MG63 (cell line): ENCODE measurements at regions not wholly inside any gene's neighbourhood (a gene's known extent, or its start where the extent isn't known, plus 50 kb on each side); places are given as distances from the start of the nearest gene placed in this dataset.

Experiments
- DNase-seq: peaks from one replicate; pipeline ENCODE4 v3.0.0-alpha.2; 2020
- H3K27me3 ChIP-seq: fragments of 250-450 bp; sonication (Bioruptor Pico); 2 replicates; pipeline ENCODE4 v1.5.1; 2020; ENCODE audit warnings: mild to moderate bottlenecking, moderate library complexity
- H3K36me3 ChIP-seq: fragments of 250-450 bp; sonication (Bioruptor Pico); 2 replicates; pipeline ENCODE4 v1.5.1; 2020; ENCODE audit warnings: mild to moderate bottlenecking, moderate library complexity
- H3K4me3 ChIP-seq: fragments of 250-450 bp; sonication (Bioruptor Pico); 2 replicates; pipeline ENCODE4 v1.5.1; 2020; ENCODE audit warnings: mild to moderate bottlenecking, moderate library complexity
- H3K9me3 ChIP-seq: fragments of 250-450 bp; sonication (Bioruptor Pico); 2 replicates; pipeline ENCODE4 v1.5.1; 2020; ENCODE audit warnings: mild to moderate bottlenecking, moderate library complexity

DNA sequence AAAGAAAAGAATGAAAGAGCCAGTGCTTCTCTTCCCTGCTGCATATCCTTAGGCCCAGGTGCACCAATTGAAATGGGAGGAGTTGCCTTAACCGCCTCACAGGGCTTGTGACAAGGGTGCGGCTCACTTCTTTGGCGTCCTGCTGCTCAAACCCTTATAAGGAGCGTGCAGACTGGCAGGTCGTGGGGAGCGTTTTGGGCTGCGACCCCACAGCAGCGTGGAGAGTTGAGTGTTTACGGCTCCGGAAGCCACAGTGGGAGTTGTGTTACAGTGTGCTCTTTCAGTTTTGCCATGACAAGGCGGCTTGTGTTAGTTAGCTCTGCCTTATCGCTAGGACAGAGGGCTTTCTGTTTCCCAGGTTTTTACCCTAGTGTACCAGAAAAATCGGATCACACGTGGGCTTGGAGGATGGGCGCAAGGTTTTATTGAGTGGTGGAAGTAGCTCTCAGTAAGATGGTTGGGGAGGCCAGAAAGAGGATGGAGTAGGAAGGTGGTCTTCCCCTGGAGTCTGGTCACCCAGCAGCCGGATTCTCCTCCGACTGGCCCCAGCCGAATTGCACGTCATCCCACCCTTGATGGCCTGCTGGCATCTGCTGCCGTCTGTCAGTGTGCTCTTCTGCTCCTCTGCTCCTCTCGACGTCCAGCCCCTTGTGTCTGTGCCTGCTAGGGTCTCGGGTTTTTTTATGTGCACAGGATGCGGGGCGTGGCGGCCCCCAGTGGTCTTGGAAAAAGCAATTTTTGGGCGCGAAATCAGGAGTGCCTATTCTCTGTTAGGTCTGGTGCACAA is 718.9 kb downstream of the ARAP2 start:
- H3K36me3 ChIP-seq = no peaks in the 10 kb centered on the region
- no peaks in the 10 kb centered on the region for H3K27me3 ChIP-seq
- DNase-seq = no peak
- no peak overlapping the region for H3K4me3 ChIP-seq
- no peaks in the 10 kb centered on the region for H3K9me3 ChIP-seq

DNA sequence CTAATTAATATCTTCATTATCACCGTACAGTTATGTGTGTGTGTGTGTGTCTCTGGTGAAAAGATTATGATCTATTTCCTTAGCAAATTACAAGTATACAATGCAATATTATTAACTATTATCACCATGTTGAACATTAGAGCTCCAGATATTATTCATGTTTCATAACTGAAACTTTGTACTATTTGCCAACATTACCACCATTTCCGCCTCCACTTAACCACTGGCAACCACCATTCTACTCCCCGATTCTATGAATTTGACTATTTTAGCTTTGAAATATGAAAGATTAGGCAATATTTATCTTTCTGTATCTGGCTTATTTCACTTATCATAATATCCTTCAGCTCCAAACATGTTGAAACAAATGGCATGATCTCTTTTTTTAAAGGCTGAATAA is 717.9 kb downstream of the ARAP2 start:
- Histone ChIP-seq H3K27me3 (no peaks in the 10 kb centered on the region), H3K9me3 (no peaks in the 10 kb centered on the region), H3K4me3 (no peak overlapping the region), H3K36me3 (no peaks in the 10 kb centered on the region)
- no peak for DNase-seq

- Histone ChIP-seq H3K27me3 (no peaks in the 10 kb centered on the region), H3K36me3 (no peaks in the 10 kb centered on the region), H3K9me3 (no peaks in the 10 kb centered on the region), H3K4me3 (no peak overlapping the region)
- no peak for DNase-seq
These were observed 709.4 kb downstream of the ARAP2 start for GRCh38 chr4:35534962-35535361.

DNA sequence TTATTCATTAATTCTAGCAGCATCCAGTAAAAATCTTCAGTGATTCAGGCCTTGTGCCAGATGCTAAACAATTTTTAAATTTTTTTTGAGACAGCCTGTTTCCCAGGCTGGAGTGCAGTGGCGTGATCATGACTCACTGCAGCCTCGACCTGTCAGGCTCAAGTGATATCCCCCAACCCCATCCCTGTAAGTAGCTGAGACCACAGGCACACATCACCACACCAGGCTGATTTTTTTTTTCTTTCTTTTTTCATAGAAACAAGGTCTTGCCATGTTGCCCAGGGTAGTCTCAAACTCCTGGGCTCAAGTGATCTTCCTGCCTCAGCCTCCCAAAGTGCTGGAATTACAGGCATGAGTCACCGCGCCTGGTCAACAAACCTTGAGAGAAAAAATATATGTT is 705.5 kb downstream of the ARAP2 start:
- H3K36me3 ChIP-seq = no peaks in the 10 kb centered on the region
- H3K9me3 ChIP-seq = no peaks in the 10 kb centered on the region
- H3K4me3 ChIP-seq = no peak overlapping the region
- DNase-seq = no peak
- no peaks in the 10 kb centered on the region for H3K27me3 ChIP-seq

- Histone ChIP-seq H3K36me3 (no peaks in the 10 kb centered on the region), H3K27me3 (no peaks in the 10 kb centered on the region), H3K9me3 (no peaks in the 10 kb centered on the region), H3K4me3 (no peak overlapping the region)
- no peak for DNase-seq
These were observed 704.8 kb downstream of the ARAP2 start for GRCh38 chr4:35539404-35540055.

GRCh38 chr4:35541146-35541887 is 703.0 kb downstream of the ARAP2 start:
- no peak for DNase-seq
- Histone ChIP-seq H3K27me3 (no peaks in the 10 kb centered on the region), H3K36me3 (no peaks in the 10 kb centered on the region), H3K4me3 (no peak overlapping the region), H3K9me3 (no peaks in the 10 kb centered on the region)

- no peaks in the 10 kb centered on the region for H3K9me3 ChIP-seq
- no peaks in the 10 kb centered on the region for H3K36me3 ChIP-seq
- H3K4me3 ChIP-seq = no peak overlapping the region
- no peak for DNase-seq
- no peaks in the 10 kb centered on the region for H3K27me3 ChIP-seq
These were observed 702.5 kb downstream of the ARAP2 start for GRCh38 chr4:35541888-35542213.

GRCh38 chr4:35548921-35549320 is 695.4 kb downstream of the ARAP2 start:
- Histone ChIP-seq H3K4me3 (no peak overlapping the region), H3K27me3 (no peaks in the 10 kb centered on the region), H3K36me3 (no peaks in the 10 kb centered on the region), H3K9me3 (no peaks in the 10 kb centered on the region)
- no peak for DNase-seq

GRCh38 chr4:35556387-35556786 is 687.9 kb downstream of the ARAP2 start:
- Histone ChIP-seq H3K36me3 (no peaks in the 10 kb centered on the region), H3K9me3 (no peaks in the 10 kb centered on the region), H3K4me3 (no peak overlapping the region), H3K27me3 (no peaks in the 10 kb centered on the region)
- no peak for DNase-seq

DNA sequence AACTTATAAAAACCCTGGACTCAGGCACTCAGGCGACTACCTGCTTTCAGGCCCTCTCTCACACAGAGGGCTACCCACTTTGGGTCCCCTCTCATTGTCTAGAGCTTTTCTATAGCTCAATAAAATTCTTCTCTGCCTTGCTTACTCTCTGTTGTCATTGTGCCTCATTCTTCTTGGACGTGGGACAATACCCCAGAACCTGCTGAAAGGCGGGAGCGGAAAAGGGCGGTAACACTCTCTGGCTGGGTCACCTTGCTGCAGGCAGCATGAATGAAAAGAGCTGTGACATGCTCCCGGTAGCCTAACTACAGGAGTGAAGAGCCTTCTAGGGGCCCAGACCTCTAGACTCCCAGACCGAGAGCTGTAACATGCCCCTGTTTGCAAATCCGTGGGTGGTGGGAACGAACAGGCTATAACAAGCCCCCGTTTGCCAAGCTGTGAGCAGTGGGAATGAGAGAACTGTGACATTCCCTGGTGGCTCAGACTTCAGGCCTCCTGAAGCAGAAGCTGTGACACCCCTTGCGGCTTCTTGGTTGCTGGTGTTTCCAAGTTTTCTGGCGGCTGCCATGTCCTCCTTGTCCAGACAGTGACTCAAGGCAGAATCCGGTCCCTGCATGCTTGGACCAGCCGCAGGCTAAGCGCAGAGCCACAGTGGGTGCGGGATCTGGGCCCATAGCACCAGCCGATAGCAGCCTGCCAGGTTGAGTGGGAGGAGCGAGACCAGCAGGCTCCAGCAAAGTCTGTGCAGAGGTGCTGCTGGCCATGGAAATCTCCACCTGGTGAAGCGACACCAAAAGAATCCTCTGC is 684.6 kb downstream of the ARAP2 start:
- Histone ChIP-seq H3K36me3 (no peaks in the 10 kb centered on the region), H3K27me3 (no peaks in the 10 kb centered on the region), H3K9me3 (no peaks in the 10 kb centered on the region), H3K4me3 (no peak overlapping the region)
- DNase-seq = no peak

- no peak for DNase-seq
- Histone ChIP-seq H3K36me3 (no peaks in the 10 kb centered on the region), H3K9me3 (no peaks in the 10 kb centered on the region), H3K4me3 (no peak overlapping the region), H3K27me3 (no peaks in the 10 kb centered on the region)
These were observed 681.5 kb downstream of the ARAP2 start for GRCh38 chr4:35562861-35563260.

- H3K4me3 ChIP-seq = no peak overlapping the region
- no peaks in the 10 kb centered on the region for H3K9me3 ChIP-seq
- H3K27me3 ChIP-seq = no peaks in the 10 kb centered on the region
- no peaks in the 10 kb centered on the region for H3K36me3 ChIP-seq
- no peak for DNase-seq
These were observed 678.7 kb downstream of the ARAP2 start for GRCh38 chr4:35565640-35566039.

GRCh38 chr4:35591035-35591434 is 653.3 kb downstream of the ARAP2 start:
- DNase-seq = no peak
- Histone ChIP-seq H3K9me3 (no peaks in the 10 kb centered on the region), H3K4me3 (no peak overlapping the region), H3K27me3 (no peaks in the 10 kb centered on the region), H3K36me3 (no peaks in the 10 kb centered on the region)

DNA sequence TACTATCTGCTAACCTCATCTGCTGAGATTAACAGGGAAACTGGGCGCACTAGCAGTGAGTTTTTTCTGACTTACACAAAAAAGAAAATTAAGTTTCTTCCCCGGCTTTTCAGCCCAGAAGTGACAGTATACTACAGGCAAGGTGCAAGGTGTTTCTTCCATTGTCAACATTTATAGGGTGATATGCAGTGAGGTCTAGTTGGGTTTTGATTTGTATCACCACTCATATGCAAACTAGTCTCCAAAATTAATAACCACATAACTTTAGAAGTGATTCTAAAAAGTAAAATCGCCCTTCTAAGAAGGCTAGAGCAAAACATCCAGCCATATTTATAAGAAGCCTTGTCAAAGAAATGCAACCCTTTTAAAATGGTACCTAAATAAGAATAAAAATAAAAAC is 640.1 kb downstream of the ARAP2 start:
- Histone ChIP-seq H3K4me3 (no peak overlapping the region), H3K9me3 (no peaks in the 10 kb centered on the region), H3K27me3 (no peaks in the 10 kb centered on the region), H3K36me3 (no peaks in the 10 kb centered on the region)
- no peak for DNase-seq

DNA sequence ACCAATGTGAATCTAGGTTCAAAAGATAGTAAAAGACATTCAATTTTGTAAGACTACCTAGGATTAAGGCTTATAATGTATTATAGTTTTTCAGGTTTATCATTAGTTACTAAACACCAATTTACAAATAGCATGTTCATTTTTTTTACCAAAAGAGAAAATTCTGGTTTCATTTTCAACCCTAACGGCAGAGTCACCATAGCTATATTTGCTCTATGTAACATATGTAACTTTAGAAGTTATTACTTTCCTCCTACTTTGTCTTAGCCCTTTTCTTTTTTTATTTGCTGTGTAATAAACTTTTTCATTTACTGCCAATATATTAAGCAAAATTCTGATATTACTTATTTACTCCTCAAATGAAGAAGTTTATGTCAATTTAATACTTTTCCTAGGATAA is 639.6 kb downstream of the ARAP2 start:
- no peaks in the 10 kb centered on the region for H3K27me3 ChIP-seq
- no peak for DNase-seq
- no peak overlapping the region for H3K4me3 ChIP-seq
- H3K9me3 ChIP-seq = no peaks in the 10 kb centered on the region
- H3K36me3 ChIP-seq = no peaks in the 10 kb centered on the region

- no peaks in the 10 kb centered on the region for H3K9me3 ChIP-seq
- no peaks in the 10 kb centered on the region for H3K27me3 ChIP-seq
- no peak for DNase-seq
- H3K4me3 ChIP-seq = no peak overlapping the region
- H3K36me3 ChIP-seq = no peaks in the 10 kb centered on the region
These were observed 636.1 kb downstream of the ARAP2 start for GRCh38 chr4:35608205-35608604.

DNA sequence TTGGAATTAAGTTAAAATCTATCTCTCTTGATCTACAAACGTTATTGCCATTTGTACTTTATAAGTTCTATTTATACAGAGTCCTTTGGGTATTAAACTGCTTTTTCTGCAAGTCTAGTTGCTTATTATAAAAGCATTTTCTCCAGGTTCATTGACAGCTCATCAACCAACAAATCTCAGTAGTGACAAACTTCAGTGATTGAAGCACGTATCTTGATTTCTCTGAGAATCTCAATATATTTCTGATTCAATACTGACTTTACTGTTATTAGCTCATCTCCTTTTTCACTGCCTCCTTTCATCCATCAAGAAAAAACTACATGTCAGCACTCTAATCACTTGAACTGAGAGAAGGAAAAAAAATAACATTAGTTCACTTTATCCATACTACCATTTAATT is 630.2 kb downstream of the ARAP2 start:
- Histone ChIP-seq H3K9me3 (no peaks in the 10 kb centered on the region), H3K36me3 (no peaks in the 10 kb centered on the region), H3K4me3 (no peak overlapping the region), H3K27me3 (no peaks in the 10 kb centered on the region)
- no peak for DNase-seq
